ENCODE measurements at regions not wholly inside any gene's neighbourhood (a gene's known extent, or its start where the extent isn't known, plus 50 kb on each side); places are given as distances from the start of the nearest gene placed in this dataset.

DNA sequence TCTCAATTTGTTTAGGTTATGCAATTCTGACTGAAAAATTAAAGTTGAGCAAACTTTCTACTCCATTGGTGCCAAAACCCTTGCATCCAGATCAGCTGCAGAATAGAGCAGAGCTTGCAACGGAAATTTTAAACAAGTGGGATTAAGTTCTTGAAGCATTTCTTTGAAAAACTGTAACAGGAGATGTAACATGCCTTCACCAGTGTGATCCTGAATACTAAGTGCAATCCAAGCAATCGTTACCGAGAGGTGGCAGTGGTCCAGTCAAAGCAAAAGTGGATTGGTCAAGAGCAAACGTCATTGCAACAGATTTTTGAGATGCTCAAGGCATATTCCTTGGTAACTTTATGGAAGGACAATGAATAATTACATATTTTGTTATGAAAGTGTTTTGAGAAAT lies 841.1 kb upstream of the SLITRK5 start:
- H3K27me3 ChIP-seq (ENCODE audit: insufficient read depth, low read length): no peaks in the 10 kb centered on the region
- no peak overlapping the region for H3K56ac ChIP-seq (ENCODE audit: insufficient read length, low read depth, low read length)
- Mint-ChIP-seq H3K27ac (no peak overlapping the region), H3K4me1 (peaks cover 7 to 9% of the 10 kb centered on the region in 2 experiments), H3K4me3 (no peak overlapping the region), H3K9me3 (0 out of 5 replicates have a peak, but pooled peaks cover 0 to under 1% of the 10 kb centered on the region in 2 experiments), H3K27me3 (ENCODE audit: low read depth) (no peaks in the 10 kb centered on the region), H3K36me3 (ENCODE audit: insufficient read depth in 1 of 3, low read depth in 3 of 3) (no peaks in the 10 kb centered on the region)
- H2BK15ac ChIP-seq (ENCODE audit: low read depth, low read length): no peak overlapping the region
- no peak overlapping the region for H2BK5ac ChIP-seq (ENCODE audit: insufficient read length, low read length)
- no CpG with 5 or more reads among the region's 4 CpGs for WGBS (ENCODE audit: extremely low coverage, insufficient read length, low lambda C conversion rate)
- no peak overlapping the region for H3K23ac ChIP-seq (ENCODE audit: insufficient read length, low read depth, low read length)
- H3T11ph ChIP-seq (ENCODE audit: low read length): no peak overlapping the region
- H3K4me1 ChIP-seq (ENCODE audit: insufficient read depth, low read length): no peaks in the 10 kb centered on the region
- DNase-seq: no peak
- H4K5ac ChIP-seq (ENCODE audit: insufficient read length, low read depth, low read length): no peak overlapping the region
- H3K4me2 ChIP-seq (ENCODE audit: insufficient read depth, insufficient read length, low read length): no peak overlapping the region
- TF ChIP-seq, protein P1, sequence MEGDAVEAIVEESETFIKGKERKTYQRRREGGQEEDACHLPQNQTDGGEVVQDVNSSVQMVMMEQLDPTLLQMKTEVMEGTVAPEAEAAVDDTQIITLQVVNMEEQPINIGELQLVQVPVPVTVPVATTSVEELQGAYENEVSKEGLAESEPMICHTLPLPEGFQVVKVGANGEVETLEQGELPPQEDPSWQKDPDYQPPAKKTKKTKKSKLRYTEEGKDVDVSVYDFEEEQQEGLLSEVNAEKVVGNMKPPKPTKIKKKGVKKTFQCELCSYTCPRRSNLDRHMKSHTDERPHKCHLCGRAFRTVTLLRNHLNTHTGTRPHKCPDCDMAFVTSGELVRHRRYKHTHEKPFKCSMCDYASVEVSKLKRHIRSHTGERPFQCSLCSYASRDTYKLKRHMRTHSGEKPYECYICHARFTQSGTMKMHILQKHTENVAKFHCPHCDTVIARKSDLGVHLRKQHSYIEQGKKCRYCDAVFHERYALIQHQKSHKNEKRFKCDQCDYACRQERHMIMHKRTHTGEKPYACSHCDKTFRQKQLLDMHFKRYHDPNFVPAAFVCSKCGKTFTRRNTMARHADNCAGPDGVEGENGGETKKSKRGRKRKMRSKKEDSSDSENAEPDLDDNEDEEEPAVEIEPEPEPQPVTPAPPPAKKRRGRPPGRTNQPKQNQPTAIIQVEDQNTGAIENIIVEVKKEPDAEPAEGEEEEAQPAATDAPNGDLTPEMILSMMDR (conservative IDR thresholded peaks at IDR 0.05): no peak
- H2BK20ac ChIP-seq (ENCODE audit: low read depth, low read length, poor library complexity, severe bottlenecking): no peak overlapping the region
- H3K79me2 ChIP-seq (ENCODE audit: insufficient read depth, low read length): no peaks in the 10 kb centered on the region
- H2AFZ ChIP-seq (ENCODE audit: low read length): no peak overlapping the region
- no peak overlapping the region for H4K91ac ChIP-seq (ENCODE audit: insufficient read length, low read depth, low read length)
- H3K79me1 ChIP-seq (ENCODE audit: insufficient read depth, low read depth, low read length, poor library complexity, severe bottlenecking): no peaks in the 10 kb centered on the region
- H2BK120ac ChIP-seq (ENCODE audit: low read depth, low read length, poor library complexity, severe bottlenecking): no peak overlapping the region
- H3K27ac ChIP-seq (ENCODE audit: insufficient read length, low read depth, low read length): no peak overlapping the region
- H3K14ac ChIP-seq (ENCODE audit: insufficient read depth, low read length): no peak overlapping the region
- no peak overlapping the region for H4K8ac ChIP-seq (replicated peaks; ENCODE audit: insufficient read length, low read depth, low read length)
- H3K9me3 ChIP-seq (ENCODE audit: control insufficient read depth, low read depth, low read length): no peaks in the 10 kb centered on the region
- H2BK12ac ChIP-seq (ENCODE audit: insufficient read length, low read depth, low read length): no peak overlapping the region
- no peak overlapping the region for H3K9ac ChIP-seq (ENCODE audit: extremely low read depth, insufficient read length, low read length)
- no peak overlapping the region for H2AK5ac ChIP-seq (ENCODE audit: insufficient read length, low read length)
- no peak overlapping the region for H3K4ac ChIP-seq (ENCODE audit: low read depth, low read length)
- no peaks in the 10 kb centered on the region for H4K20me1 ChIP-seq (ENCODE audit: control insufficient read depth, insufficient read depth, insufficient read length)
- H3K18ac ChIP-seq (ENCODE audit: insufficient read length, low read depth, low read length): no peak overlapping the region
- H3K23me2 ChIP-seq (ENCODE audit: insufficient read length, low read depth, low read length, poor library complexity, severe bottlenecking): no peaks in the 10 kb centered on the region

All from H9 (cell line).